ENCODE measurements at regions not wholly inside any gene's neighbourhood (a gene's known extent, or its start where the extent isn't known, plus 50 kb on each side); places are given as distances from the start of the nearest gene placed in this dataset.
A peak's percentile ranks its signal among the peaks of the same experiment; 100 is the strongest.
"Not testable (repeated sequence)": the region's sequence is repeated elsewhere in the genome, so short reads cannot be mapped to it uniquely, and the experiment has no call there.

- no peak for TF ChIP-seq CTCF (IDR thresholded peaks at IDR 0.05)
Measured at GRCh38 chr18:10131081-10131459, 217.3 kb downstream of the VAPA start.

GRCh38 chr18:10131460-10132395 is 217.9 kb downstream of the VAPA start:
- Mint-ChIP-seq H3K9me3 (ENCODE audit: low read depth) (no peaks in the 10 kb centered on the region), H3K36me3 (ENCODE audit: low read depth) (no peaks in the 10 kb centered on the region), H3K27ac (ENCODE audit: unreplicated experiment) (no peak overlapping the region), H3K4me3 (ENCODE audit: unreplicated experiment) (peak overlapping the region; percentile 63), H3K27me3 (ENCODE audit: low read depth) (peaks cover 3% of the 10 kb centered on the region), H3K4me1 (ENCODE audit: low read depth) (peaks cover 32% of the 10 kb centered on the region)
- no peak for DNase-seq (ENCODE audit: low spot score)
- TF ChIP-seq CTCF (IDR thresholded peaks at IDR 0.05), result no peak

More at GRCh38 chr18:10131081-10131459, 217.3 kb downstream of the VAPA start:
- H3K9me3 Mint-ChIP-seq (ENCODE audit: low read depth), result no peaks in the 10 kb centered on the region
- DNase-seq (ENCODE audit: low spot score), result no peak
- peaks cover 32% of the 10 kb centered on the region for H3K4me1 Mint-ChIP-seq (ENCODE audit: low read depth)
- H3K36me3 Mint-ChIP-seq (ENCODE audit: low read depth), result no peaks in the 10 kb centered on the region
- H3K27ac Mint-ChIP-seq (ENCODE audit: unreplicated experiment), result no peak overlapping the region
- H3K4me3 Mint-ChIP-seq (ENCODE audit: unreplicated experiment), result no peak overlapping the region
- peaks cover 3% of the 10 kb centered on the region for H3K27me3 Mint-ChIP-seq (ENCODE audit: low read depth)

GRCh38 chr18:10133516-10133915 is 219.7 kb downstream of the VAPA start:
- no peak for TF ChIP-seq CTCF (IDR thresholded peaks at IDR 0.05)
- no peak for DNase-seq (ENCODE audit: low spot score)
- Mint-ChIP-seq H3K27me3 (ENCODE audit: low read depth) (no peaks in the 10 kb centered on the region), H3K4me1 (ENCODE audit: low read depth) (peaks cover 39% of the 10 kb centered on the region), H3K4me3 (ENCODE audit: unreplicated experiment) (no peak overlapping the region), H3K9me3 (ENCODE audit: low read depth) (no peaks in the 10 kb centered on the region), H3K36me3 (ENCODE audit: low read depth) (no peaks in the 10 kb centered on the region), H3K27ac (ENCODE audit: unreplicated experiment) (no peak overlapping the region)

GRCh38 chr18:10134204-10134603 is 220.4 kb downstream of the VAPA start:
- no peak overlapping the region for H3K27ac Mint-ChIP-seq (ENCODE audit: unreplicated experiment)
- DNase-seq (ENCODE audit: low spot score), result no peak
- H3K4me3 Mint-ChIP-seq (ENCODE audit: unreplicated experiment), result no peak overlapping the region
- peaks cover 45% of the 10 kb centered on the region for H3K4me1 Mint-ChIP-seq (ENCODE audit: low read depth)
- TF ChIP-seq CTCF (IDR thresholded peaks at IDR 0.05), result no peak
- H3K27me3 Mint-ChIP-seq (ENCODE audit: low read depth), result no peaks in the 10 kb centered on the region
- H3K9me3 Mint-ChIP-seq (ENCODE audit: low read depth), result no peaks in the 10 kb centered on the region
- H3K36me3 Mint-ChIP-seq (ENCODE audit: low read depth), result no peaks in the 10 kb centered on the region

GRCh38 chr18:10134749-10135148 is 220.9 kb downstream of the VAPA start:
- not testable (repeated sequence) for H3K9me3 Mint-ChIP-seq (ENCODE audit: low read depth)

More at GRCh38 chr18:10134749-10135148, 220.9 kb downstream of the VAPA start:
- not testable (repeated sequence) for H3K27ac Mint-ChIP-seq (ENCODE audit: unreplicated experiment); H3K27me3 Mint-ChIP-seq (ENCODE audit: low read depth); DNase-seq (ENCODE audit: low spot score); H3K36me3 Mint-ChIP-seq (ENCODE audit: low read depth); H3K4me3 Mint-ChIP-seq (ENCODE audit: unreplicated experiment)
- peaks cover 50% of the 10 kb centered on the region for H3K4me1 Mint-ChIP-seq (ENCODE audit: low read depth)

Measured in chondrocyte (in vitro differentiated cells).